ENCODE measurements at regions not wholly inside any gene's neighbourhood (a gene's known extent, or its start where the extent isn't known, plus 50 kb on each side); places are given as distances from the start of the nearest gene placed in this dataset.

- TF ChIP-seq CTCF (IDR thresholded peaks at IDR 0.05; ENCODE audit: insufficient read depth, missing control alignments) = no peak
- FAIRE-seq (no peak), DNase-seq (ENCODE audit: insufficient read length, low spot score) (no peak)
These were observed 218.7 kb upstream of the FOXD3 start for GRCh38 chr1:63103682-63104081.

GRCh38 chr1:63107066-63107465, 215.3 kb upstream of the FOXD3 start:
- no peak for FAIRE-seq
- TF ChIP-seq CTCF (IDR thresholded peaks at IDR 0.05; ENCODE audit: insufficient read depth, missing control alignments) = no peak
- no peak for DNase-seq (ENCODE audit: insufficient read length, low spot score)

- no peak for TF ChIP-seq CTCF (IDR thresholded peaks at IDR 0.05; ENCODE audit: insufficient read depth, missing control alignments)
- FAIRE-seq (no peak), DNase-seq (ENCODE audit: insufficient read length, low spot score) (no peak)
These were observed 214.2 kb upstream of the FOXD3 start for GRCh38 chr1:63108206-63108605.

GRCh38 chr1:63112155-63112900, 210.0 kb upstream of the FOXD3 start:
- DNase-seq (ENCODE audit: insufficient read length, low spot score) (no peak), FAIRE-seq (no peak)
- TF ChIP-seq CTCF (IDR thresholded peaks at IDR 0.05; ENCODE audit: insufficient read depth, missing control alignments) = no peak

- TF ChIP-seq CTCF (IDR thresholded peaks at IDR 0.05; ENCODE audit: insufficient read depth, missing control alignments) = no peak
- no peak for FAIRE-seq
These were observed 206.8 kb upstream of the FOXD3 start for GRCh38 chr1:63115527-63115926.

GRCh38 chr1:63116016-63116415, 206.4 kb upstream of the FOXD3 start:
- no peak for DNase-seq (ENCODE audit: insufficient read length, low spot score)
- TF ChIP-seq CTCF (IDR thresholded peaks at IDR 0.05; ENCODE audit: insufficient read depth, missing control alignments) = no peak
- FAIRE-seq = no peak

More at GRCh38 chr1:63115527-63115926, 206.8 kb upstream of the FOXD3 start:
- no peak for DNase-seq (ENCODE audit: insufficient read length, low spot score)

- TF ChIP-seq CTCF (IDR thresholded peaks at IDR 0.05; ENCODE audit: insufficient read depth, missing control alignments) = no peak
- FAIRE-seq = peak; percentile 38
These were observed 202.7 kb upstream of the FOXD3 start for GRCh38 chr1:63119575-63120155.

More at GRCh38 chr1:63119575-63120155, 202.7 kb upstream of the FOXD3 start:
- DNase-seq (ENCODE audit: insufficient read length, low spot score) = no peak

All from D721Med (cell line).